ENCODE measurements at regions not wholly inside any gene's neighbourhood (a gene's known extent, or its start where the extent isn't known, plus 50 kb on each side); places are given as distances from the start of the nearest gene placed in this dataset.
"Not testable (repeated sequence)": the region's sequence is repeated elsewhere in the genome, so short reads cannot be mapped to it uniquely, and the experiment has no call there.

- FAIRE-seq: no peak
- no peak for DNase-seq (ENCODE audit: insufficient read length)
- no peak for TF ChIP-seq POLR2AphosphoS5 (IDR thresholded peaks at IDR 0.05; ENCODE audit: low read depth, low read length)
Observed at GRCh38 chr6:126722411-126722810, 382.5 kb downstream of the CENPW start.

DNA sequence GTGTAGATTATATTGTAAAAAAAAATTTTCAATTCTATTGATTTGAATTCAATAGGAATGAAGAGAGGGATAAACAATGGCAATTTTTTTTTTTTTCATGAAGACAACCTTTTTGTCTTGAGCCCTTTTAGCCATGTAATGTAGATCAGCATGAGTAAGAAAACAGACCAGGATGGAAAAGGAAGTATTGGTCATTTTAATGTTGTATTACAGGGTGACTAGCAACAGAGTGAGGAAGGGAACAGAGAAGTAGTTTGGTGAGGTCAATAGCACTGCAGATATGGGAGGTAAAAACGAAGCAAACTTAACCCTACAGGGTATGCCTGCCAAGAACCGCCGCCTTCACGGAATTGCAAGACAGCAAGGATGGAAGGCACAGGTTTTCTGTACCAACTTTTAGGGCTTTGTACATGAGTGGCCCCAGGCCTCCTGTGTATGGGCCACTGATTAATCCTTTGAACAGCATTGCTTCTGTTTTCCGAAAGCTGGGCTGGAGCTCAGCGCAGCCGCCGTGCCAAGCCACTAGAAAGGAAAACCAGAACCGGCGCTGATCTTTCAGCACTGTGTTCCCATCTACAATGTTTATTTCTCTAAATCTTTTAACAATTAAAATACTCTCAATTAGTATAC is 383.7 kb downstream of the CENPW start:
- no peak for FAIRE-seq
- DNase-seq (ENCODE audit: insufficient read length): no peak
- TF ChIP-seq TAF1 (IDR thresholded peaks at IDR 0.05; ENCODE audit: borderline replicate concordance, low read depth, low read length): no peak
- no peak for TF ChIP-seq POLR2A (IDR thresholded peaks at IDR 0.05; ENCODE audit: low read depth, low read length)
- TF ChIP-seq POLR2AphosphoS5 (IDR thresholded peaks at IDR 0.05; ENCODE audit: low read depth, low read length): no peak

DNA sequence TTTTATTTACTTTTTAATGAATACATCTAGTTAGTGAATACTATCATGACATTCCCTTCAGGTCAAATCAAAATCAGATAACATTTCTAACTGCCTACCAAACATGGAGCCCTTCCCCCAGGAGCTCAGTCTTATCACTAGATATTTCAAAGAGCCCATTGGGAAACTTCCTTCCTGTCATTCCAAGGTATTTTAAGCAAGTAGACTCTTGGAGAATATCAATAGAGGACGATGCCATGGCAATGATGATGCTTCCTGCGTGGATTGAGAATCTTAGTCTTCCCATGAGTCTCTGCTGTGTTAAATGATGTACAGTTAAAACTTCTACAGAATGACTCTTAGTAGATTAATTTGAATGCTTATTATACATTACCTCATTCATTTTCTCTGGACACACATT is 384.9 kb downstream of the CENPW start:
- no peak for DNase-seq (ENCODE audit: insufficient read length)
- no peak for TF ChIP-seq POLR2A (IDR thresholded peaks at IDR 0.05; ENCODE audit: low read depth, low read length)
- no peak for TF ChIP-seq TAF1 (IDR thresholded peaks at IDR 0.05; ENCODE audit: borderline replicate concordance, low read depth, low read length)
- TF ChIP-seq POLR2AphosphoS5 (IDR thresholded peaks at IDR 0.05; ENCODE audit: low read depth, low read length): no peak
- FAIRE-seq: no peak

DNA sequence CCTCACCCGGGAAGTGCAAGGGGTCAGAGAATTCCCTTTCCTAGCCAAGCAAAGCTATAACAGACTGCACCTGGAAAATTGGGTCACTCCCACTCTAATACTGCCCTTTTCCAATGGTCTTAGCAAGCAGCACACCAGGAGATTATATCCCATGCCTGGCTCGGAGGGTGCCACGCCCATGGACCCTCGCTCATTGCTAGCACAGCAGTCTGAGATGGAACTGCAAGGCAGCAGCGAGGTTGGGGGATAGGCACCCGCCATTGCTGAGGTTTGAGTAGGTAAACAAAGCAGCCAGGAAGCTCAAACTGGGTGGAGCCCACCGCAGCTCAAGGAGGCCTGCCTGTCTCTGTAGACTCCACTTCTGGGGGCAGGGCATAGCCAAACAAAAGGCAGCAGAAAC is 386.5 kb downstream of the CENPW start:
- FAIRE-seq; DNase-seq (ENCODE audit: insufficient read length): not testable (repeated sequence)

GRCh38 chr6:126738146-126738545 is 380.3 kb upstream of the RSPO3 start:
- TF ChIP-seq POLR2A (IDR thresholded peaks at IDR 0.05; ENCODE audit: low read depth, low read length): no peak
- no peak for TF ChIP-seq TAF1 (IDR thresholded peaks at IDR 0.05; ENCODE audit: borderline replicate concordance, low read depth, low read length)
- TF ChIP-seq POLR2AphosphoS5 (IDR thresholded peaks at IDR 0.05; ENCODE audit: low read depth, low read length): no peak
- FAIRE-seq (no peak), DNase-seq (ENCODE audit: insufficient read length) (no peak)

DNA sequence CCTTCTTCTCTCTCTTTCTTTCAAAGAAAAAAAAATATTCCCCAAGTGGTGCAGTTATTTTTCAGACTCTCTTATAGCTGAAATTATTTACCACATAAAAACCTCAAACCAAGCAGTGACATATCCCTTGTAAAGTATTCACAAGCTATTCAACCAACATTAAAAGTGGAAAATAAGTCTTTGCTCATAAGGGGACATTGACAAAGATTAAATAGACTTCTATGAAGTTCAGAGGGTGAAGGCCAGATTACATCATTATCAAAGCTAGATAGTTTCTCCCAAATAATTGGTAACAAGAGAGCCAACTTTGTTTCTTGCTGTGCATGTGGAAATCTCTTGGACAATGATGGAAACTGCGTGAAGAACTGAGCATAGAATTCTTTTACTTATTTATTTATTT is 379.8 kb upstream of the RSPO3 start:
- FAIRE-seq (no peak), DNase-seq (ENCODE audit: insufficient read length) (no peak)
- TF ChIP-seq TAF1 (IDR thresholded peaks at IDR 0.05; ENCODE audit: borderline replicate concordance, low read depth, low read length) (no peak), POLR2A (IDR thresholded peaks at IDR 0.05; ENCODE audit: low read depth, low read length) (no peak), POLR2AphosphoS5 (IDR thresholded peaks at IDR 0.05; ENCODE audit: low read depth, low read length) (no peak)

- TF ChIP-seq POLR2AphosphoS5 (IDR thresholded peaks at IDR 0.05; ENCODE audit: low read depth, low read length) (no peak), POLR2A (IDR thresholded peaks at IDR 0.05; ENCODE audit: low read depth, low read length) (no peak), TAF1 (IDR thresholded peaks at IDR 0.05; ENCODE audit: borderline replicate concordance, low read depth, low read length) (no peak)
- FAIRE-seq: no peak
- no peak for DNase-seq (ENCODE audit: insufficient read length)
Observed at GRCh38 chr6:126743076-126743475, 375.4 kb upstream of the RSPO3 start.

DNA sequence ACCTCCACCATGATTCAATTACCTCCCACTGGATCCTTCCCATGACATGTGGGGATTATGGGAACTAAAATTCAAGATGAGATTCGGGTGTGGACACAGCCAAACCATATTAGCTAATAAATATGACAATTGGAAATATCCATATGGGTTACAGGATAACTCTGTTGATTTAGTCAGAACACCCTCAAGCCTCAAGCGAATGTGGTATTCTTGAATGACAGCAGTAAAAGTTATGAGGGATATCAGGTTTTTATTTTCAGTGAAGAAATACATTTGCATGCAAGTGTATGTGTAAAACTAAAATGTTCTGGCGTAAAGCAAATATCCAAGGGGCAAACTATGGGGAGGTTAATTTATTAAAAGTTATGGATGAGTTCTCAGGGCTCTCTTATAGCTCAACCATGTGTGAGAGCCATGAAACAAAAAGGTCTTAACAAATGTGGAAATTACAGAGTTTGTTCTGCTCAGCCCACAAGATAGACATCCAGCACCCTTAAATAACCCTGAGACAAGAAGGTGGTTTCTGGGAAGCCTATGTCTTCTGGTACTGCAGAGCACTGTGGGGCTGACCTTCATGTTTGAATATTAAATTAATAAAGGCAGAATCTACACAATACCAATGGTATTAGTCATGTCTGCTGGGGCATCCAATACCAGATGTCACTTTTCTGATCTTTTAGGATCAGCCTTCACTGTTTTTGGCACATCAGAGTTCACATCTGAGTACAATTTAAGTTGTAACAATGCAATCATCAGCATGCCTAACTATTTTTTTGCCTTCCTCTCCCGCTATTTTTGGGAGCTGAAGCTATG is 370.5 kb upstream of the RSPO3 start:
- FAIRE-seq (no peak), DNase-seq (ENCODE audit: insufficient read length) (no peak)
- TF ChIP-seq POLR2A (IDR thresholded peaks at IDR 0.05; ENCODE audit: low read depth, low read length) (no peak), POLR2AphosphoS5 (IDR thresholded peaks at IDR 0.05; ENCODE audit: low read depth, low read length) (no peak), TAF1 (IDR thresholded peaks at IDR 0.05; ENCODE audit: borderline replicate concordance, low read depth, low read length) (no peak)

DNA sequence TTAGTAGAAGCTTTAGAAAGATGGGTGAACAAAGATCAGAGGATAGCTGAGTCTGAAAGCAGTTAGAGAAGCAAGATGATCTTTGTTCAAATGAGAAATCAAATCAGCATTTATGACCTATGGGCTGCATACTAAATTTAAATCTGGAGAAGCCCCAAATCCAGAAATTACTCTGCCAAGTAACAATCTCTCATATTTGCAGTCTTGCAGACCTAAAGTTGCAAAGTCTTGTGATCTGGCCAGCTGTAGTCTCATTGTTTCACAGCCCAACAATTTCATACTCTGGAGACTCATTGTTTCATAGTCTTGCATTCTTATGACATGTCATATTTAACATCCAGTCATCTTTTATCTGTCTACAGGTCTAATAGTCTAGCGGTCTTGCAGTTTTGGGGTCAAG is 364.9 kb upstream of the RSPO3 start:
- DNase-seq (ENCODE audit: insufficient read length) (no peak), FAIRE-seq (no peak)
- no peak for TF ChIP-seq TAF1 (IDR thresholded peaks at IDR 0.05; ENCODE audit: borderline replicate concordance, low read depth, low read length)
- TF ChIP-seq POLR2AphosphoS5 (IDR thresholded peaks at IDR 0.05; ENCODE audit: low read depth, low read length): no peak
- no peak for TF ChIP-seq POLR2A (IDR thresholded peaks at IDR 0.05; ENCODE audit: low read depth, low read length)

DNA sequence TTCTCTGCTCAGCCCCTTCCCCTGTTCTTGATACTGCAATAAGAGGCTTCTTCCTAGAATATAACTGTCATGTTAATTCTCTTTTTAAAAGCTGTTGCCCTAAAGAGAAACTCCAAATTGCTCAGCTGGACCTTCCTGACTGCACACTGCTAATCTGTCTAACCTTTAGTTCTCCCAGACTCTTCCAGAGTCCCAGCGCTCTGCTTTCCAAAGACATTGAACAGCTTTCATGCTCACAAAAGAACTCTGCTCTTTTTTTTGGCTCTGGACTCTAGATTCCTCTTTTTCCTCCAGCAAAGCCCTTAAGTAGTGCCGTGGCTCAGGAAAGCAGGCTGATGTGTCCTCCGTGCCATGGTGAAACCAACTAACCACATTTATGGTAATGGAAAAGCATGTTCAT is 356.6 kb upstream of the RSPO3 start:
- no peak for TF ChIP-seq TAF1 (IDR thresholded peaks at IDR 0.05; ENCODE audit: borderline replicate concordance, low read depth, low read length)
- TF ChIP-seq POLR2AphosphoS5 (IDR thresholded peaks at IDR 0.05; ENCODE audit: low read depth, low read length): no peak
- no peak for TF ChIP-seq POLR2A (IDR thresholded peaks at IDR 0.05; ENCODE audit: low read depth, low read length)
- no peak for FAIRE-seq
- no peak for DNase-seq (ENCODE audit: insufficient read length)

GRCh38 chr6:126764104-126764503 is 354.4 kb upstream of the RSPO3 start:
- DNase-seq (ENCODE audit: insufficient read length) (no peak), FAIRE-seq (no peak)
- no peak for TF ChIP-seq POLR2AphosphoS5 (IDR thresholded peaks at IDR 0.05; ENCODE audit: low read depth, low read length)
- no peak for TF ChIP-seq POLR2A (IDR thresholded peaks at IDR 0.05; ENCODE audit: low read depth, low read length)
- no peak for TF ChIP-seq TAF1 (IDR thresholded peaks at IDR 0.05; ENCODE audit: borderline replicate concordance, low read depth, low read length)

- TF ChIP-seq POLR2AphosphoS5 (IDR thresholded peaks at IDR 0.05; ENCODE audit: low read depth, low read length): no peak
- no peak for TF ChIP-seq POLR2A (IDR thresholded peaks at IDR 0.05; ENCODE audit: low read depth, low read length)
- no peak for TF ChIP-seq TAF1 (IDR thresholded peaks at IDR 0.05; ENCODE audit: borderline replicate concordance, low read depth, low read length)
- no peak for FAIRE-seq
- no peak for DNase-seq (ENCODE audit: insufficient read length)
Observed at GRCh38 chr6:126764671-126765070, 353.8 kb upstream of the RSPO3 start.
